Epithelial cell of proximal tubule (primary cell): ENCODE measurements at regions not wholly inside any gene's neighbourhood (a gene's known extent, or its start where the extent isn't known, plus 50 kb on each side); places are given as distances from the start of the nearest gene placed in this dataset.
"Not testable (repeated sequence)": the region's sequence is repeated elsewhere in the genome, so short reads cannot be mapped to it uniquely, and the experiment has no call there.

Source experiments
- DNase-seq: peaks from one replicate; pipeline ENCODE4 v3.0.0-alpha.2; 2011; ENCODE audit warnings: low read depth
- H3K4me3 ChIP-seq: 2 replicates; pipeline ENCODE4 v1.5.1; 2011; ENCODE audit warnings: low read depth, mild to moderate bottlenecking, low read length
- CTCF ChIP-seq: conservative IDR thresholded peaks from 2 replicates; pipeline ENCODE4 v1.5.1; 2012; ENCODE audit warnings: low read depth, mild to moderate bottlenecking, low read length

DNA sequence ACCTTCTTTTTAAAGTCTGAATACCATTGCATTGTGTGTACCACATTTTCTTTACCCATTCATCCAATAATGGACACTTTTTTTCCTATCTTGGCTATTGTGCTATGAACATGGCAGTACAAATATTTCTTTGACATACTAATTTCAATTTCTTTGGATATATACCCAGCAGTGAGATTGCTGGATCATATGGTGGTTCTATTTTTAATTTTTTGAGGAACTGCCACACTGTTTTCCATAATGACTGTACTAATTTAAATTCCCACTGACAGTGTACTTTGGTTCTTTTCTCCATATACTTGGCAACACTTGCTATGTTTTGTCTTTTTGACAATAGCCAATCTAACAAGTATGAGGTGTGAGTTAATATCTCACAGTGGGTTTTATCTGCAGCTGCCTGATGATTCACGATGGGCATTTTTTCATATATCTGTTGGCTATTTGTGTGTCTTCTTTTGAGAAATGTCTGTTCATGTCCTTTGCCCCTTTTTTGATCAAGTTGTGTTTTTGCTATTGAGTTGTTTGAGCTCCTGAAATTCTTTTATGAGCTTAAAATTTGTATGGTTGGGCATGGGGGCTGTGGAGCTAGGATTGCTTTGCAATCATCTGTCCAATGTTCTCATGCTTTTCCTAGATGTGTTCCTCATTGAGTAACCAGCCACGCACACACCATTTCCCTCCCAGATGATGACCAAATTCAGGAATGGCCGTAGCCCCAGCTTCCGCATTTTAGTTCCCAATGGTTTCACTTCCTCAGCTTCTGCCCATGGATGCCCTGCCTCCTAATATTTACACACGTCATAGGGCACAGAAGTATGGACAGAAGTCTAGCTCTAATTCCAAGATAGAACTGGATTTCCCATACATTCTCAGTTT lies 380.0 kb upstream of the SGCG start:
- no peak for TF ChIP-seq CTCF
- DNase-seq: peak; percentile 37
- H3K4me3 ChIP-seq: peak overlapping the region; percentile 10

DNA sequence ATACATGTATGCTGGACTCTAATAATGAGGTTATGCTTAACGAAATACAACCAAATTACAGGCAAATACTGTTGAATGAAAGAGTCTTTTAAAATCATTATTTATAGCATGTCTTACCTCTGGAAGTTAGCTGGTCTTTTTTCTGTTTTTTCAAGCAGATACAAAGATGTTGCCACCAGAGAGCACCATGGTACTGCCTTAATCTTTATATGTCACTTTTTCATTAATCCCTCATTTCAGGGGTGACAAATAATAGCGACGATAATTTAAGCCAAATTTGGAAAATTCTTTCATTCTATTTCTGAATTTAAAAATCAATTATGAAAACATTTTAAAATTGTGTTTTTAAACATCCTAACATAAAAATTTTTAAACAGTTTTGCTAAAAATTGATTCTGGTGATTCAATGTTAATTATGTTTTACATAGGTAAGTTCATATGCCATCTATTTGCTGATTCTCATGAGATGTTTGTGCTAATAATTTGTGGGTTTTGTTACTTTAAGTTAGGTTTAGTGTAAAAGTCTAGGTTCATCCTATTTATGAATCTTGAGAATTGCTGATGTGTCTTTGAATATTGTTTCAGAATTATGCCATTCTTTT lies 379.3 kb upstream of the SGCG start:
- peak; percentile 73 for TF ChIP-seq CTCF
- peak overlapping the region; percentile 10 for H3K4me3 ChIP-seq
- DNase-seq: peak; percentile 40

DNA sequence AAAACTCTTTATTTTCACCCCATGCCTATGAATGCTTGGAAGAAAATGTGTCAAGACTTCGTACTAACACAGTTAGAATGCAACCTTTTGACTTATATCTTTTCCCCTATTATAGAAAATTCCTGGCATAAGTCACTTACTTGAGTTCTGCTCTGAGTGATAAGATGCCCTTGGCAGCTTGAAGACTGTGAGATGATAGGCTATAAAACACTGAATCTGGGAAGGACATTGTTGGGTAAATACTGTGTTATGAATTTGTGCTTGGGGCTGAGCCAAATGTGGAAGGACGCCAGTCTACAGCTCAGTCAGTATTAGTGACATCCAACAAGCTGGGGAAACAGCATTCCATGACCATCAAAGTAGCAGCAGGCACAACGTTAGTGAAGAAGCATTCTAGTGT lies 368.0 kb upstream of the SGCG start:
- no peak overlapping the region for H3K4me3 ChIP-seq
- TF ChIP-seq CTCF: no peak
- no peak for DNase-seq

DNA sequence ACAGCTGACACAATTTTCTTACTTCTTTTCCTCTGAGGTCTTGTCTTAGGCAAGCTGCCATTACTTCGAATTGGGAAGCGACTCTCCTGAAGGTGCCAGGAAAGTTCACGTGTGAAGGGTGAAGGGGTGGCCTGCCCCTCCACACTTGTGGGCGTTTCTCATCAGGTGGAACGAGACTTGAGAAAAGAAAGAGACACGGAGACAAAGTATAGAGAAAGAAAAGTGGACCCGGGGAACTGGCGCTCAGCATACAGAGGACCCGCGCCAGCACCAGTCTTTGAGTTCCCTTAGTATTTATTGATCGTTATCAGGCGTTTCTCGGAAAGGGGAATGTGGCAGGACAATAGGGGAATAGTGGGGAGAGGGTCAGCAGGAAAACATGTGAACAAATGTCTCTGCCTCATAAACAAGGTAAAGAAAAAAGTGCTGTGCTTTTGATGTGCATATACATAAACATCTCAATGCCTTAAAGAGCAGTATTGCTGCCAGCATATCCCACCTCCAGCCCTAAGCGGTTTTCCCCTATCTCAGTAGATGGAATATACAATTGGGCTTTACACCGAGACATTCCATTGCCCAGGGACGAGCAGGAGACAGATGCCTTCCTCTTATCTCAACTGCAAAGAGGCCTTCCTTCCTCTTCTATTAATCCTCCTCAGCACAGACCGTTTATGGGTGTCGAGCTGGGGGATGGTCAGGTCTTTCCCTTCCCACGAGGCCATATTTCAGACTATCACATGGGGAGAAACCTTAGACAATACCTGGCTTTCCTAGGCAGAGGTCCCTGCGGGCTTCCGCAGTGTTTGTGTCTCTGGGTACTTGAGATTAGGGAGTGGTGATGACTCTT lies 367.0 kb upstream of the SGCG start:
- DNase-seq, H3K4me3 ChIP-seq: not testable (repeated sequence)

DNA sequence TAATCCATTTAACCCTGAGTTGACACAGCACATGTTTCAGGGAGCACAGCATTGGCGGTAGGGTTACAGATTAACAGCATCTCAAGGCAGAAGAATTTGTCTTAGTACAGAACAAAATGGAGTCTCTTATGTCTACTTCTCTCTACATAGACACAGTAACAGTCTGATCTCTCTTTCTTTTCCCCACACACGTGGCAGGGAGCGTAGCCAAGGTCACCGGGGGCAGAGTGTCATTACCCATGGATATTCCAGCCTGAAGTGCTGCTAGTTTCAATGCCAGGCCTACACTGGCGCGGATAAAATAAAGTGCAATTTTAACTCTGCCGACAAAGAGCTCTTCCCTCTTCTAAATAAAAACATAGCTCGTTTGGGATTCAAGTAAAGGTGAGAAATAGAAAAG lies 366.3 kb upstream of the SGCG start:
- DNase-seq, H3K4me3 ChIP-seq: not testable (repeated sequence)

DNA sequence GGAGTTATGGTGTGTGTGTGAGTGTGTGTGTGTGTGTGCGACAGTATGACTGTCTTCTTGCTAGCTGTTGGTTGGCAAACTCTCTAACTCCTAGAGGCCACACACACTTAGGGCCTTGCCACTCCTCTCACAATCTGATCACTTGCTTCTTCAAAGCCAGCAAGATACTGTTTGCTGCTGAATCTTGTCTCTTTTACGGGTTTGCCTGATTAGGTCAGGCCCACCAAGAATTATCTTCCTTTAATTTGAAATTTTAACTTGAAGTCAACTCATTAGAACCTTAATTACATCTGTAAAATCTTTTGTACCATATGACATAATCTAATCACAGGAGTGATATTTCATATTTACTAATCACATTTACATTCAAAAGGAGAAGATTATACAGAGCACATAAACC lies 359.2 kb upstream of the SGCG start:
- TF ChIP-seq CTCF: no peak
- no peak for DNase-seq
- no peak overlapping the region for H3K4me3 ChIP-seq

- TF ChIP-seq CTCF: no peak
- no peak for DNase-seq
- no peak overlapping the region for H3K4me3 ChIP-seq
Measured at GRCh38 chr13:22825186-22825585, 355.6 kb upstream of the SGCG start.

- H3K4me3 ChIP-seq: no peak overlapping the region
- no peak for TF ChIP-seq CTCF
- peak; percentile 96 for DNase-seq
Measured at GRCh38 chr13:22828081-22828480, 352.7 kb upstream of the SGCG start.
